Ishikawa (cell line): ENCODE measurements at regions not wholly inside any gene's neighbourhood (a gene's known extent, or its start where the extent isn't known, plus 50 kb on each side); places are given as distances from the start of the nearest gene placed in this dataset.

ENCODE experiments used
- EP300 ChIP-seq: IDR thresholded peaks from 2 replicates; pipeline ENCODE4 v1.6.1; 2012; ENCODE audit warnings: borderline replicate concordance
- RAD21 ChIP-seq: IDR thresholded peaks from 2 replicates; pipeline ENCODE4 v1.6.1; 2012; ENCODE audit warnings: low read depth
- REST ChIP-seq: IDR thresholded peaks from 2 replicates; pipeline ENCODE4 v1.6.1; 2012; ENCODE audit warnings: low read depth, mild to moderate bottlenecking
- TAF1 ChIP-seq: IDR thresholded peaks from 2 replicates; pipeline ENCODE4 v1.6.1; 2012; ENCODE audit warnings: low read depth, mild to moderate bottlenecking
- YY1 ChIP-seq: IDR thresholded peaks from 2 replicates; pipeline ENCODE4 v1.6.1; 2012; ENCODE audit warnings: low read depth
- TF ChIP-seq, protein P1 (sequence below): IDR thresholded peaks from 2 replicates; pipeline ENCODE4 v1.6.1; 2012

DNA sequence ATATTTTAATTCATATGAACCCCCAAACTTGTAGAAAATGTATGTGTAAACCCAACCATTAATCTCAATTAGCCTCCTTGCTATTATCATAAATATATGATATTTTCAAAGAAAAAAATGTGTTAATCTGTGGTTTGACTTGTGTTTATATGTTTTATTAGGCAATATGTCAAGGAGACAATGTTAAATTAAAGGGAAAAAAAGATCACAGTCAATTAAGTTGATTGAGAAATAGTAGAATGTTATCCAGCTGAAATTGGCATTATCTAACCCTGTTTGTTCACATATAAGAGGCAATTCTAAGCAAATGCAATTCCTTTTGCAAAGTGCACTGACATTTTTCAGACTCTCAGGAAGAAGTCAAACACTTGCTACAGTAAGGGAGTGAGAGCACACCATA, 745.3 kb downstream of the C12orf50 start:
- TF ChIP-seq, protein P1, sequence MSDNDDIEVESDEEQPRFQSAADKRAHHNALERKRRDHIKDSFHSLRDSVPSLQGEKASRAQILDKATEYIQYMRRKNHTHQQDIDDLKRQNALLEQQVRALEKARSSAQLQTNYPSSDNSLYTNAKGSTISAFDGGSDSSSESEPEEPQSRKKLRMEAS: no peak
- TF ChIP-seq RAD21 (no peak), REST (no peak), EP300 (no peak), TAF1 (no peak), YY1 (no peak)
